ENCODE measurements at regions not wholly inside any gene's neighbourhood (a gene's known extent, or its start where the extent isn't known, plus 50 kb on each side); places are given as distances from the start of the nearest gene placed in this dataset.

GRCh38 chr14:101114726-101115515, 211.4 kb upstream of the RTL1 start:
- H3K4me2 ChIP-seq (ENCODE audit: unreplicated experiment): no peak overlapping the region
- H3K9ac ChIP-seq: no peak overlapping the region
- no peaks in the 10 kb centered on the region for H3K36me3 ChIP-seq (ENCODE audit: low read depth)
- H3K9me2 ChIP-seq (ENCODE audit: insufficient read depth): no peaks in the 10 kb centered on the region
- no peak for DNase-seq
- H2AFZ ChIP-seq: no peak overlapping the region
- in situ Hi-C loops (cut with MboI): no loop called here
- H3K27me3 ChIP-seq (replicated peaks; ENCODE audit: insufficient read depth): peaks cover 21% of the 10 kb centered on the region
- H3F3A ChIP-seq (ENCODE audit: insufficient read depth): no peaks in the 10 kb centered on the region
- H3K27ac ChIP-seq: no peak overlapping the region
- no peaks in the 10 kb centered on the region for H3K4me1 ChIP-seq (ENCODE audit: insufficient read depth)
- H3K4me3 ChIP-seq: no peak overlapping the region
- no peaks in the 10 kb centered on the region for H3K9me3 ChIP-seq (ENCODE audit: low read depth)
- no peaks in the 10 kb centered on the region for H4K20me1 ChIP-seq (ENCODE audit: insufficient read depth)
- WGBS, 2 experiments (ENCODE audit: low coverage in 1 of 2, low lambda C conversion rate in 2 of 2, missing lambda C conversion rate in 2 of 2): 66 to 72% methylated on average over 17 to 19 of the region's 19 CpGs
- no peak for TF ChIP-seq EZH2phosphoT487 (IDR thresholded peaks at IDR 0.05; ENCODE audit: insufficient read depth, low read depth)
- no peaks in the 10 kb centered on the region for H3K79me2 ChIP-seq (ENCODE audit: insufficient read depth)

- no peaks in the 10 kb centered on the region for H3K9me2 ChIP-seq (ENCODE audit: insufficient read depth)
- no peaks in the 10 kb centered on the region for H3K9me3 ChIP-seq (ENCODE audit: low read depth)
- H3F3A ChIP-seq (ENCODE audit: insufficient read depth): no peaks in the 10 kb centered on the region
- no peak overlapping the region for H3K27ac ChIP-seq
- no peak overlapping the region for H3K9ac ChIP-seq
- H3K36me3 ChIP-seq (ENCODE audit: low read depth): no peaks in the 10 kb centered on the region
- H2AFZ ChIP-seq: no peak overlapping the region
- 62 to 71% methylated on average over 8 of the region's 8 CpGs for WGBS, 2 experiments (ENCODE audit: low coverage in 1 of 2, low lambda C conversion rate in 2 of 2, missing lambda C conversion rate in 2 of 2)
- H3K4me2 ChIP-seq (ENCODE audit: unreplicated experiment): no peak overlapping the region
- H3K79me2 ChIP-seq (ENCODE audit: insufficient read depth): no peaks in the 10 kb centered on the region
- DNase-seq: no peak
- H4K20me1 ChIP-seq (ENCODE audit: insufficient read depth): no peaks in the 10 kb centered on the region
- no peak for TF ChIP-seq EZH2phosphoT487 (IDR thresholded peaks at IDR 0.05; ENCODE audit: insufficient read depth, low read depth)
- no peak for TF ChIP-seq EZH2 (IDR thresholded peaks at IDR 0.05; ENCODE audit: insufficient read depth, poor library complexity, severe bottlenecking)
- H3K27me3 ChIP-seq (replicated peaks; ENCODE audit: insufficient read depth): peaks cover 25% of the 10 kb centered on the region
- no peak overlapping the region for H3K4me3 ChIP-seq
- in situ Hi-C loops (cut with MboI): no loop called here
- no peaks in the 10 kb centered on the region for H3K4me1 ChIP-seq (ENCODE audit: insufficient read depth)
These were observed 212.1 kb upstream of the RTL1 start for GRCh38 chr14:101115652-101116051.

GRCh38 chr14:101116065-101116464, 212.5 kb upstream of the RTL1 start:
- peaks cover 25% of the 10 kb centered on the region for H3K27me3 ChIP-seq (replicated peaks; ENCODE audit: insufficient read depth)
- H3F3A ChIP-seq (ENCODE audit: insufficient read depth): no peaks in the 10 kb centered on the region
- H3K9me2 ChIP-seq (ENCODE audit: insufficient read depth): no peaks in the 10 kb centered on the region
- TF ChIP-seq EZH2 (IDR thresholded peaks at IDR 0.05; ENCODE audit: insufficient read depth, poor library complexity, severe bottlenecking) (no peak), EZH2phosphoT487 (IDR thresholded peaks at IDR 0.05; ENCODE audit: insufficient read depth, low read depth) (no peak)
- in situ Hi-C loops (cut with MboI): no loop called here
- no peaks in the 10 kb centered on the region for H3K4me1 ChIP-seq (ENCODE audit: insufficient read depth)
- H4K20me1 ChIP-seq (ENCODE audit: insufficient read depth): no peaks in the 10 kb centered on the region
- H3K9me3 ChIP-seq (ENCODE audit: low read depth): no peaks in the 10 kb centered on the region
- no peak overlapping the region for H3K9ac ChIP-seq
- no peak overlapping the region for H3K4me3 ChIP-seq
- DNase-seq: no peak
- H3K27ac ChIP-seq: no peak overlapping the region
- H3K4me2 ChIP-seq (ENCODE audit: unreplicated experiment): no peak overlapping the region
- no peaks in the 10 kb centered on the region for H3K79me2 ChIP-seq (ENCODE audit: insufficient read depth)
- H2AFZ ChIP-seq: no peak overlapping the region
- 53% methylated on average over 4 of the region's 4 CpGs for WGBS, 2 experiments (ENCODE audit: low coverage in 1 of 2, low lambda C conversion rate in 2 of 2, missing lambda C conversion rate in 2 of 2)
- H3K36me3 ChIP-seq (ENCODE audit: low read depth): no peaks in the 10 kb centered on the region

GRCh38 chr14:101116486-101117130, 213.1 kb upstream of the RTL1 start:
- TF ChIP-seq EZH2 (IDR thresholded peaks at IDR 0.05; ENCODE audit: insufficient read depth, poor library complexity, severe bottlenecking) (no peak), EZH2phosphoT487 (IDR thresholded peaks at IDR 0.05; ENCODE audit: insufficient read depth, low read depth) (no peak)
- 56 to 57% methylated on average over 17 of the region's 17 CpGs for WGBS, 2 experiments (ENCODE audit: low coverage in 1 of 2, low lambda C conversion rate in 2 of 2, missing lambda C conversion rate in 2 of 2)
- no peak overlapping the region for H3K4me2 ChIP-seq (ENCODE audit: unreplicated experiment)
- no peaks in the 10 kb centered on the region for H3K79me2 ChIP-seq (ENCODE audit: insufficient read depth)
- H4K20me1 ChIP-seq (ENCODE audit: insufficient read depth): no peaks in the 10 kb centered on the region
- H3K27me3 ChIP-seq (replicated peaks; ENCODE audit: insufficient read depth): peaks cover 25% of the 10 kb centered on the region
- no peak overlapping the region for H3K27ac ChIP-seq
- no peak overlapping the region for H3K9ac ChIP-seq
- no peak for DNase-seq
- H2AFZ ChIP-seq: no peak overlapping the region
- H3F3A ChIP-seq (ENCODE audit: insufficient read depth): no peaks in the 10 kb centered on the region
- no peaks in the 10 kb centered on the region for H3K4me1 ChIP-seq (ENCODE audit: insufficient read depth)
- no peaks in the 10 kb centered on the region for H3K9me3 ChIP-seq (ENCODE audit: low read depth)
- in situ Hi-C loops (cut with MboI): no loop called here
- no peak overlapping the region for H3K4me3 ChIP-seq
- H3K36me3 ChIP-seq (ENCODE audit: low read depth): no peaks in the 10 kb centered on the region
- no peaks in the 10 kb centered on the region for H3K9me2 ChIP-seq (ENCODE audit: insufficient read depth)
